Heart left ventricle (tissue), 16 donors: ENCODE measurements at regions not wholly inside any gene's neighbourhood (a gene's known extent, or its start where the extent isn't known, plus 50 kb on each side); places are given as distances from the start of the nearest gene placed in this dataset.
A peak's percentile ranks its signal among the peaks of the same experiment; 100 is the strongest.
"Not testable (repeated sequence)": the region's sequence is repeated elsewhere in the genome, so short reads cannot be mapped to it uniquely, and the experiment has no call there.

Source experiments
- ATAC-seq, 4 donors: fragments of 200-7000 bp; cut with Tn5 transposase; one replicate each; pipeline ENCODE4 v1.9.1; 2020 to 2022; ENCODE audit warnings: moderate library complexity in 4 of 4, mild to moderate bottlenecking in 3 of 4, moderate number of reproducible peaks in 1 of 4
- DNase-seq, 5 donors: peaks; one replicate each; pipeline ENCODE4 v3.0.0-alpha.2; 2020
- H3K27ac ChIP-seq, 12 donors: fragments of 200-600 bp; sonication (generic) in 4 of 12; one replicate each; pipeline versions ENCODE4 v1.5.0 to v1.8.0; 2016 to 2022; ENCODE audit warnings: mild to moderate bottlenecking in 2 of 12
- H3K27me3 ChIP-seq, 9 donors: fragments of 200-600 bp; sonication (generic) in 2 of 9; one replicate each; pipeline versions ENCODE4 v1.5.1 to v1.8.0; 2016 to 2022; ENCODE audit warnings: mild to moderate bottlenecking in 3 of 9
- H3K36me3 ChIP-seq, 9 donors: fragments of 200-600 bp; sonication (generic) in 2 of 9; one replicate each; pipeline versions ENCODE4 v1.5.0 to v1.8.0; 2018 to 2022; ENCODE audit warnings: mild to moderate bottlenecking in 2 of 9
- H3K4me1 ChIP-seq, 12 donors: fragments of 200-600 bp; sonication (generic) in 4 of 12; one replicate each; pipeline versions ENCODE4 v1.5.0 to v1.8.0; 2016 to 2022; ENCODE audit warnings: mild to moderate bottlenecking in 3 of 12
- H3K4me3 ChIP-seq, 12 donors: fragments of 200-600 bp; sonication (generic) in 4 of 12; one replicate each; pipeline versions ENCODE4 v1.5.0 to v1.8.0; 2017 to 2022; ENCODE audit warnings: mild to moderate bottlenecking in 9 of 12, moderate library complexity in 4 of 12
- H3K9me3 ChIP-seq, 12 donors: fragments of 200-600 bp; sonication (generic) in 4 of 12; one replicate each; pipeline versions ENCODE4 v1.5.0 to v1.8.0; 2016 to 2022; ENCODE audit warnings: mild to moderate bottlenecking in 1 of 12
- POLR2A ChIP-seq, 2 donors: fragments of 450-650 bp; IDR thresholded peaks; one replicate each; pipeline ENCODE4 v1.6.1; 2017; ENCODE audit warnings: antibody characterized with exemption in 2 of 2, mild to moderate bottlenecking in 2 of 2, moderate library complexity in 2 of 2
- WGBS, 4 donors: extraction: QIAGEN DNeasy Blood & Tissue Kit in 2 of 4; methylation state at CpG; one replicate each; pipeline versions ENCODE4 v1.1.5 to v1.1.7; 2013 to 2018; 5-methylcytosine and 5-hydroxymethylcytosine counted together
- intact Hi-C, 10 donors: fragments of 100-400 bp; cut with DNase I; formaldehyde crosslinking; loops; one replicate each; pipeline versions ENCODE4 v1.11.1 to v1.14.2; 2022
- TF ChIP-seq, protein P1 (sequence below), 12 donors: fragments of 200-600 bp; sonication (generic) in 4 of 12; IDR thresholded peaks; one replicate each; pipeline versions ENCODE4 v1.5.0 to v1.8.0; 2018 to 2022; ENCODE audit warnings: antibody characterized with exemption in 12 of 12, mild to moderate bottlenecking in 5 of 12
- donor health status: ischemic (EF 13 %, LVEDD 7.1; RV severe dilation, severe dysfunction).
- donor health status: healthy with polysubstance abuse.
- donor health status: DM: no; HTN: yes; CAD: no.
- donor health status: DM: no; HTN: no; CAD: no.
- donor health status: ischemic (EF 25% LVEDD 6.9; RV normal size, moderate dysfunction).
- donor health status: ischemic (EF 25% LVEDD 5.7; RV mildly dilated, moderate dysfunction).
- donor health status: healthy.
- donor health status: DM: yes; HTN: yes; CAD: no.
- donor health status: ischemic (EF 35%, LVEDD 5.7; RV mildly dilated, moderate dysfunction).
- donor health status: nonischemic (EF 11% LVEDD 7.7; RV severe dilation, severe dysfunction).
- donor health status: DM: yes; HTN: yes; CAD: no.
- donor health status: PGD.
- donor health status: ischemic (EF 29% LVEDD 5.4; RV normal size, mild dysfunction).
- donor health status: nonischemic (EF 23%, LVEDD 6.1; RV moderate dilation, normal function).

- no peaks in the 10 kb centered on the region for H3K9me3 ChIP-seq
- WGBS, 4 donors, result 69 to 85% (median 75%) methylated on average over 2 of the region's 2 CpGs
- peak overlapping the region in 1 of 12 donors; percentile 13 for H3K27ac ChIP-seq
- H3K36me3 ChIP-seq, result no peaks in the 10 kb centered on the region
- intact Hi-C loops, result no loop called here
- H3K27me3 ChIP-seq, result no peaks in the 10 kb centered on the region
- ATAC-seq (peak in 2 of 4 donors; percentile 54 to 64), DNase-seq (peak in 1 of 5 donors; percentile 25)
- peaks cover 0 to 10% (median 0%) of the 10 kb centered on the region in 12 donors for H3K4me1 ChIP-seq
- TF ChIP-seq, protein P1, sequence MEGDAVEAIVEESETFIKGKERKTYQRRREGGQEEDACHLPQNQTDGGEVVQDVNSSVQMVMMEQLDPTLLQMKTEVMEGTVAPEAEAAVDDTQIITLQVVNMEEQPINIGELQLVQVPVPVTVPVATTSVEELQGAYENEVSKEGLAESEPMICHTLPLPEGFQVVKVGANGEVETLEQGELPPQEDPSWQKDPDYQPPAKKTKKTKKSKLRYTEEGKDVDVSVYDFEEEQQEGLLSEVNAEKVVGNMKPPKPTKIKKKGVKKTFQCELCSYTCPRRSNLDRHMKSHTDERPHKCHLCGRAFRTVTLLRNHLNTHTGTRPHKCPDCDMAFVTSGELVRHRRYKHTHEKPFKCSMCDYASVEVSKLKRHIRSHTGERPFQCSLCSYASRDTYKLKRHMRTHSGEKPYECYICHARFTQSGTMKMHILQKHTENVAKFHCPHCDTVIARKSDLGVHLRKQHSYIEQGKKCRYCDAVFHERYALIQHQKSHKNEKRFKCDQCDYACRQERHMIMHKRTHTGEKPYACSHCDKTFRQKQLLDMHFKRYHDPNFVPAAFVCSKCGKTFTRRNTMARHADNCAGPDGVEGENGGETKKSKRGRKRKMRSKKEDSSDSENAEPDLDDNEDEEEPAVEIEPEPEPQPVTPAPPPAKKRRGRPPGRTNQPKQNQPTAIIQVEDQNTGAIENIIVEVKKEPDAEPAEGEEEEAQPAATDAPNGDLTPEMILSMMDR (IDR thresholded peaks at IDR 0.05), result no peak
- TF ChIP-seq POLR2A (IDR thresholded peaks at IDR 0.05), result no peak
- H3K4me3 ChIP-seq, result no peak overlapping the region
These were observed 256.3 kb upstream of the DUSP10 start for GRCh38 chr1:221998186-221998612.

DNA sequence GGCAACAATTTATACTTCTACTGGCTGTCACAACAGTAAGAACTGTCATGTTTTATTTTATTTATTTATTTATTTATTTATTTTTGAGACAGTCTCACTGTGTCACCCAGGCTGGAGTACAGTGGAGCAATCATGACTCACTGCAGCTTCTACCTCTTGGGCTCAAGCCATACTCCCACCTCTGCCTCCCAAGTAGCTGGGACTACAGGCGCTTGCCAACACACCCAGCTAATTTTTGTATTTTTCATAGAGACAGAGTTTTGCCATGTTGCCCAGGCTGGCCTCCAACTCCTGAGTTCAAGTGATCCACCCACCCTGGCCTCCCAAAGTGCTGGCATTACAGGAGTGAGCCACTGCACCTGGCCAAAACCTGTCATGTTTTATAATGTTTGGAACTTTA, 255.1 kb upstream of the DUSP10 start:
- H3K9me3 ChIP-seq, H3K4me3 ChIP-seq, H3K27me3 ChIP-seq, H3K27ac ChIP-seq, H3K36me3 ChIP-seq, H3K4me1 ChIP-seq, intact Hi-C loops: not testable (repeated sequence)
- WGBS, 4 donors, result 82 to 91% (median 85%) methylated on average over 1 of the region's 1 CpG
- ATAC-seq (peak in 1 of 4 donors; percentile 65), DNase-seq (peak in 2 of 5 donors; percentile 25 to 56)

DNA sequence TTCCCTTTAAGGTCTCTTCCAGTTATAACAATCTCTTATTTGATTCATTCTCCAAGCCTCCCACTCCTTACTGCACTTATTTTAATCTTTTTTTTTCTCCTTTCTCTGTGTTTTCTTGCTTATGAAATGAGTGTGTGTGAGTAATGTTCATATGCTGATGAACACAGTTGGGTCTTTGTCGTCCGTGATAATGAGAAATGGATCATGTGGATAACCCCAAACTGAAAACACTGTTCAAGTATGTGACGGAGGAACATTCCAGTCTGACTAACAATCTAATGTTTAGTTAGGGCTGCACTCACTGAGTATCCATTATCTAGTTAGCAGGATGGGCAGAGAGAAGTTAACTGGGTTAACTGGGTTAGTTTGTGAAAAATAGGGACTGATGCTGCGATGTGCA, 253.1 kb upstream of the DUSP10 start:
- no peak for DNase-seq
- H3K4me3 ChIP-seq, result no peak overlapping the region
- H3K4me1 ChIP-seq, result peaks cover 0 to 18% (median 0%) of the 10 kb centered on the region in 12 donors
- no peaks in the 10 kb centered on the region for H3K9me3 ChIP-seq
- no peaks in the 10 kb centered on the region for H3K27me3 ChIP-seq
- no peaks in the 10 kb centered on the region for H3K36me3 ChIP-seq
- intact Hi-C loops, result no loop called here
- peak overlapping the region in 2 of 12 donors; percentile 12 to 73 for H3K27ac ChIP-seq
- 63 to 77% (median 69%) methylated on average over 4 of the region's 4 CpGs for WGBS, 4 donors
- peak; percentile 37 to 80 (median 46) for ATAC-seq
- TF ChIP-seq POLR2A (IDR thresholded peaks at IDR 0.05), result no peak
- TF ChIP-seq, protein P1 (IDR thresholded peaks at IDR 0.05), result no peak

- TF ChIP-seq, protein P1 (IDR thresholded peaks at IDR 0.05), result no peak
- no peak for TF ChIP-seq POLR2A (IDR thresholded peaks at IDR 0.05)
- Histone ChIP-seq H3K36me3 (no peaks in the 10 kb centered on the region), H3K4me1 (peaks cover 0 to 18% (median 0%) of the 10 kb centered on the region in 12 donors), H3K27ac (peak overlapping the region in 3 of 12 donors; percentile 13 to 73 (median 30)), H3K9me3 (no peaks in the 10 kb centered on the region), H3K4me3 (no peak overlapping the region), H3K27me3 (no peaks in the 10 kb centered on the region)
- DNase-seq (no peak), ATAC-seq (peak in 1 of 4 donors; percentile 41)
- intact Hi-C loops, result no loop called here
These were observed 252.4 kb upstream of the DUSP10 start for GRCh38 chr1:221994274-221994698.

- H3K4me1 ChIP-seq, result peaks cover 0 to 18% (median 0%) of the 10 kb centered on the region in 12 donors
- no peaks in the 10 kb centered on the region for H3K9me3 ChIP-seq
- TF ChIP-seq, protein P1 (IDR thresholded peaks at IDR 0.05), result no peak
- TF ChIP-seq POLR2A (IDR thresholded peaks at IDR 0.05), result no peak
- no peaks in the 10 kb centered on the region for H3K36me3 ChIP-seq
- no peak overlapping the region for H3K27ac ChIP-seq
- no peak for DNase-seq
- no peaks in the 10 kb centered on the region for H3K27me3 ChIP-seq
- intact Hi-C loops, result no loop called here
- H3K4me3 ChIP-seq, result no peak overlapping the region
- ATAC-seq, result no peak
These were observed 251.6 kb upstream of the DUSP10 start for GRCh38 chr1:221993444-221993948.
